ENCODE measurements at regions not wholly inside any gene's neighbourhood (a gene's known extent, or its start where the extent isn't known, plus 50 kb on each side); places are given as distances from the start of the nearest gene placed in this dataset.

GRCh38 chr14:30267141-30267540, 291.8 kb upstream of the G2E3 start:
- CTCF ChIA-PET = no interaction called here
- no peaks in the 10 kb centered on the region for H3K27me3 Mint-ChIP-seq (ENCODE audit: unreplicated experiment)
- H3K4me1 Mint-ChIP-seq (ENCODE audit: low read depth, unreplicated experiment) = no peaks in the 10 kb centered on the region
- intact Hi-C loops (cut with micrococcal nuclease; ENCODE audit: unreplicated experiment) = no loop called here
- no peak overlapping the region for H3K27ac Mint-ChIP-seq (ENCODE audit: unreplicated experiment)
- peaks cover 2% of the 10 kb centered on the region for H3K9me3 Mint-ChIP-seq (ENCODE audit: low read depth, unreplicated experiment)
- no peak for TF ChIP-seq CTCF (IDR thresholded peaks at IDR 0.05; ENCODE audit: unreplicated experiment)
- H3K4me3 Mint-ChIP-seq (ENCODE audit: low read depth, unreplicated experiment) = no peak overlapping the region
- no peak for DNase-seq
- H3K36me3 Mint-ChIP-seq (ENCODE audit: insufficient read depth, unreplicated experiment) = no peaks in the 10 kb centered on the region
- no TSS peak for BruUV-seq (replicated peaks)

GRCh38 chr14:30270200-30271161, 288.5 kb upstream of the G2E3 start:
- no peak overlapping the region for H3K27ac Mint-ChIP-seq (ENCODE audit: unreplicated experiment)
- CTCF ChIA-PET = interaction anchor here (0.6 to 1.5 kb wide), 18 partner anchors 13 to 1413 kb away, joined by 3 to 9 read pairs (median 3); partner anchors contain the start of gene SCFD1
- BruUV-seq (replicated peaks) = no TSS peak
- H3K27me3 Mint-ChIP-seq (ENCODE audit: unreplicated experiment) = no peaks in the 10 kb centered on the region
- peaks cover 2% of the 10 kb centered on the region for H3K9me3 Mint-ChIP-seq (ENCODE audit: low read depth, unreplicated experiment)
- no peak overlapping the region for H3K4me3 Mint-ChIP-seq (ENCODE audit: low read depth, unreplicated experiment)
- peak; percentile 79 for TF ChIP-seq CTCF (IDR thresholded peaks at IDR 0.05; ENCODE audit: unreplicated experiment)
- no peaks in the 10 kb centered on the region for H3K36me3 Mint-ChIP-seq (ENCODE audit: insufficient read depth, unreplicated experiment)
- DNase-seq = peak; percentile 85
- H3K4me1 Mint-ChIP-seq (ENCODE audit: low read depth, unreplicated experiment) = no peaks in the 10 kb centered on the region
- intact Hi-C loops (cut with micrococcal nuclease; ENCODE audit: unreplicated experiment) = loop anchor here (5.0 kb wide), 1 partner anchor 48 kb away; no protein-coding TSS in a partner anchor

- CTCF ChIA-PET = interaction anchor here (0.6 to 2.1 kb wide), 4 partner anchors 13 to 72 kb away, joined by 3 to 8 read pairs (median 4); no protein-coding TSS in a partner anchor
- H3K36me3 Mint-ChIP-seq (ENCODE audit: insufficient read depth, unreplicated experiment) = no peaks in the 10 kb centered on the region
- TF ChIP-seq CTCF (IDR thresholded peaks at IDR 0.05; ENCODE audit: unreplicated experiment) = no peak
- H3K4me3 Mint-ChIP-seq (ENCODE audit: low read depth, unreplicated experiment) = no peak overlapping the region
- H3K9me3 Mint-ChIP-seq (ENCODE audit: low read depth, unreplicated experiment) = peaks cover 7% of the 10 kb centered on the region
- no peak for DNase-seq
- no peak overlapping the region for H3K27ac Mint-ChIP-seq (ENCODE audit: unreplicated experiment)
- BruUV-seq (replicated peaks) = no TSS peak
- H3K4me1 Mint-ChIP-seq (ENCODE audit: low read depth, unreplicated experiment) = no peaks in the 10 kb centered on the region
- intact Hi-C loops (cut with micrococcal nuclease; ENCODE audit: unreplicated experiment) = loop anchor here (5.0 kb wide), 1 partner anchor 50 kb away; no protein-coding TSS in a partner anchor
- H3K27me3 Mint-ChIP-seq (ENCODE audit: unreplicated experiment) = peaks cover 12% of the 10 kb centered on the region
Measured at GRCh38 chr14:30271811-30272323, 287.1 kb upstream of the G2E3 start.

GRCh38 chr14:30272848-30273832, 285.8 kb upstream of the G2E3 start:
- intact Hi-C loops (cut with micrococcal nuclease; ENCODE audit: unreplicated experiment) = loop anchor here (5.0 kb wide), 1 partner anchor 51 kb away; no protein-coding TSS in a partner anchor
- Mint-ChIP-seq H3K9me3 (ENCODE audit: low read depth, unreplicated experiment) (peaks cover 7% of the 10 kb centered on the region), H3K27ac (ENCODE audit: unreplicated experiment) (no peak overlapping the region), H3K36me3 (ENCODE audit: insufficient read depth, unreplicated experiment) (no peaks in the 10 kb centered on the region), H3K4me3 (ENCODE audit: low read depth, unreplicated experiment) (no peak overlapping the region), H3K4me1 (ENCODE audit: low read depth, unreplicated experiment) (no peaks in the 10 kb centered on the region), H3K27me3 (ENCODE audit: unreplicated experiment) (peaks cover 25% of the 10 kb centered on the region)
- TF ChIP-seq CTCF (IDR thresholded peaks at IDR 0.05; ENCODE audit: unreplicated experiment) = no peak
- CTCF ChIA-PET = interaction anchor here (2.1 kb wide), 1 partner anchor 11 kb away, joined by 8 read pairs; no protein-coding TSS in a partner anchor
- no TSS peak for BruUV-seq (replicated peaks)
- DNase-seq = no peak
